HG02623 (cell line): ENCODE measurements at regions not wholly inside any gene's neighbourhood (a gene's known extent, or its start where the extent isn't known, plus 50 kb on each side); places are given as distances from the start of the nearest gene placed in this dataset.

Source experiments
- ATAC-seq: cut with Tn5 transposase; IDR thresholded peaks from one replicate; pipeline ENCODE4 v1.9.1; 2021; ENCODE audit warnings: moderate library complexity; ENCODE audit not compliant: unreplicated experiment

DNA sequence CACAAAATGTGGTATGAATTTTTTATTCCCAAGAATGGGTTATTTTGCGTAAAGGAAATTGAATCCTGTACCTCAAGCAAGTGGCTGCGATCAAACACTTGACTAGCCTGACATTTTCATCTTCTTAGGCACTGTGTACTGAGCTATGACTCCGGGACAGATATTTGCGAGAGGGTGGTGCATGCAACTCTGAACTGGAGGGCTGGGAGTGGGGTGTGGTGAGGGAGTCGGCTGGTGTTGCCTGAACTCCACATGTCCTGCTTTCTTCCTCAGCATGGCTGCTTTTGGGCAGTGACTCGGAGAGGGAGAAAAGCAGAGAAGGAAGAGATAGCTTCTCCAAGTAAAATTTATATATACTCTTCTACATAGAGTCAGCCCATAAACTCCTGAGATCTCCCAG is 68.5 kb upstream of the GATB start:
- ATAC-seq: no peak

DNA sequence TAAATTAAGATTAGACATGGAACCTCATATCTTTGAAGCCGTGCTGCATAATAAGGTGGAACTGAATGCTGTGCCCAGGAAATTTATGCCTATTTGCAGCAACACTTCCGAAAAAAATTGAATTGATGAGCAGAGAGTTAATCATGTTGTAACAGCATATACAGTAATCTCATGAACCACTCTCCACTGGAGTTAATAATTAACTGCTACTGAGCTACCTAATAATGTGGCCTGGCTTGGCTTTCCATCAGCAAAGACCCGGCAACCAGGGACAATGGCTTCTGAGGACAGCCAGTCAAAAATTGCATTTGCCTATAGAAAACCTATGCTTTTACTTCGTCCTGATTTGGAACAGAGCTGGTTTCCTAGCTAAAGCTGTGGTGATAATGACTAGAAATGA is 63.8 kb upstream of the GATB start:
- no peak for ATAC-seq

DNA sequence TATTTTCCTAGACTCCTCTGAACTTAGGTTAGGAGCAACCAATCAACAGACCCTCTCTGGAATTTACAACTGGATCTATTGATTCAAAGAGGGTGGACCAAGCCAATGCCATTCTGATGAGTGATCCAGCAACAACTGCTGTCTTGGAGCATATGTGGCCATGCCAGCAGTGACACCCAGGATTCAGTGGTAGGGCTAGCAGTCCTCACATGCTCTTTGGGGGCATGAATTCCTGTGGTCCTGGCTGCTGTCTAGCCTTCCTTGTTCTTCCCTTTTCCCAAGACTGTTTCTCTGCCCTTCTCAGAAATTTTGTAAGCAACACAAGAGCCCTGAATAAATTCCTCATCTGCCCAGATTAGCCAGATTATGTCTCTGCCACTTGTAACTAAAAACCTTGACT is 61.5 kb upstream of the GATB start:
- ATAC-seq: no peak

DNA sequence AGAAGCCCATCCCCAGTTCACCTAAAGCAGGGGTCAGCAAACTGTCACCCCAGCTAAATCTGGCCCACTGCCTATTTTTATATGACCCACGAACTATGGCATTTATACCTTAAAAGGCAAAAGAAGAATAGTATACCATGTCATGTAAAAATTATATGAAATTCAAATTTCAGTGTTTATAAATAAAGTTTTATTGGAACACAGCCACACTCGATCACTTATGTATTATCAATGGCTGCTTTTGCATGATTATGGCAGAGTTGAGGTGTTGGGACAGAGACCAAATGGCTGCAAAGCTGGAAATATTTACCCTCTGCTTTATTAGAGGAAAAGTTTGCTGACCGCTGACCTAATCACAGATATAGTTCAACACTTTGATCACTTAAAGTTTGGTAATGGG is 59.2 kb upstream of the GATB start:
- no peak for ATAC-seq

DNA sequence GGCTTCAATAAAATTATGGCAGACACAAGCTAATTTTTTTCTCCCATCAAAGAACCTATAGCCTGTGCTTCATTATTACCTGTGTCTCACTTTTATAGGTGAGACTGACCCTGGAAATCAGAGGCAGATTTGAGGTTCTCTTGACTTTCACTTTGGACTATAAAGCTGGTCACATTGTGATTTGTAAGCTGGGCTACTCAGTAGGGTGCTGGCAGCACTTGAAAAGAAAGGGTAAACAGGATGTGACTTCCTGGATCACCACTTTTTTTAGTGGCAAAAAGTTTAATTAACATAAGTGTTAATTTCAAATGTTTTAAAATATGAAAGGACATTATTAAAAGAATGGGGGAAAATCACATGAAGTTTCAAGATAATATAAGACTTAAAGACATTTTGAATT is 50.6 kb upstream of the GATB start:
- ATAC-seq: no peak
